IPS DF 6.9 (cell line): ENCODE measurements at regions not wholly inside any gene's neighbourhood (a gene's known extent, or its start where the extent isn't known, plus 50 kb on each side); places are given as distances from the start of the nearest gene placed in this dataset.
A peak's percentile ranks its signal among the peaks of the same experiment; 100 is the strongest.

Source experiments
- DNase-seq: peaks from one replicate; pipeline ENCODE4 v3.0.0-alpha.2; 2013; ENCODE audit warnings: low read depth, low spot score
- H3K27ac ChIP-seq: one replicate; pipeline ENCODE4 v1.5.1; 2013; ENCODE audit warnings: low read length, control low read depth
- H3K27me3 ChIP-seq: 2 replicates; pipeline ENCODE4 v1.6.1; 2013; ENCODE audit warnings: mild to moderate bottlenecking, low read length; ENCODE audit not compliant: control insufficient read depth, insufficient read depth
- H3K36me3 ChIP-seq: 2 replicates; pipeline ENCODE4 v1.6.1; 2013; ENCODE audit warnings: low read length; ENCODE audit not compliant: control insufficient read depth, insufficient read depth
- H3K4me1 ChIP-seq: 2 replicates; pipeline ENCODE4 v1.6.1; 2013; ENCODE audit warnings: low read length; ENCODE audit not compliant: control insufficient read depth, insufficient read depth
- H3K4me3 ChIP-seq: 2 replicates; pipeline ENCODE4 v1.5.1; 2013; ENCODE audit warnings: mild to moderate bottlenecking, low read length
- H3K9me3 ChIP-seq: 2 replicates; pipeline ENCODE4 v1.6.1; 2013; ENCODE audit warnings: low read length, inconsistent platforms; ENCODE audit not compliant: control insufficient read depth, insufficient read depth
- WGBS: extraction: QIAGEN DNeasy Blood & Tissue Kit; methylation state at CpG from one replicate; pipeline ENCODE4 v1.1.7; 2013; ENCODE audit warnings: mixed read lengths, missing lambda C conversion rate; ENCODE audit not compliant: insufficient read length, insufficient coverage; 5-methylcytosine and 5-hydroxymethylcytosine counted together

DNA sequence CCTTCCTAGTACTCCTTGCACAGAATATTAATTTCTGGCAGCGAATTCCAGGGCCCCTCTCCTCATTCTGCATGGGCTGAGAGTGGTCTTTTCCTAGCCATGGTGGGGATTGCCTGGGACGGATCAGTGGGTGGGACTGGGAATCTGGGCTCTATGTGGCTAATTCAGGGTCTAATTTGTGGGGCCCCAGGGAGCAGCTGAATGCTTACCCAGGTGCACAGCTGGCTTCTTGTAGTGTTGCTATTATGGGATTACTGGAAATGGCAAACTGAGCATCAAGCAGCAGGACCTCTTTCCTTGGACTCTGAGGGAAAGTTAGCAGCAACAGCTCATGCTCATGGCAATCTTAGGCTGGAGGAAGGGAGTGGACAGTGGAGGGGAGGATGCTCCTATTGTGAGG, 187.1 kb upstream of the CACNA1E start:
- DNase-seq, result no peak
- Histone ChIP-seq H3K27me3 (no peaks in the 10 kb centered on the region), H3K4me1 (no peaks in the 10 kb centered on the region), H3K9me3 (no peaks in the 10 kb centered on the region), H3K27ac (no peak overlapping the region), H3K36me3 (no peaks in the 10 kb centered on the region), H3K4me3 (no peak overlapping the region)
- WGBS, result no CpG with 5 or more reads among the region's 2 CpGs

DNA sequence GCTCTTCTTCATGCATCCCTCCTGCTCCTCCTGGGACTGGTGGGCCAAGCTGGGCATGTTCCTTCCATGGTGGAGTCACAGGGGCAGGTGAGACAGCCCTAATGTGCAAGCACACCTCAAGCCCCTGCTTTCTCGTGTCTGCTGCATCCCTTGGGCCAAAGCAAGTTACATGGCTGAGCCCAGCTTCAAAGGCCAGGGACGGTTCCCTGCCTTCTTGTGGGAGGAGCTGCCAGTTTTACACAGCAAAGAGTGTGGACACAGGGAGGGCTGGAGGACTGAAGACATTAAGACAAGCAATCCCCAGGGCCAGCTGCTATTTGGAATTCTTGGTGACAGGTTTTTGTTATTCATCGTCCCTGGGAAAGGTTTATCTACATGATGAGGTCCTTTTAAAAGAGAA, 175.2 kb upstream of the CACNA1E start:
- Histone ChIP-seq H3K36me3 (no peaks in the 10 kb centered on the region), H3K27ac (no peak overlapping the region), H3K9me3 (no peaks in the 10 kb centered on the region), H3K27me3 (no peaks in the 10 kb centered on the region), H3K4me3 (no peak overlapping the region), H3K4me1 (0 out of 2 replicates have a peak, but pooled peaks cover 2% of the 10 kb centered on the region)
- WGBS, result no CpG with 5 or more reads among the region's 3 CpGs
- no peak for DNase-seq

DNA sequence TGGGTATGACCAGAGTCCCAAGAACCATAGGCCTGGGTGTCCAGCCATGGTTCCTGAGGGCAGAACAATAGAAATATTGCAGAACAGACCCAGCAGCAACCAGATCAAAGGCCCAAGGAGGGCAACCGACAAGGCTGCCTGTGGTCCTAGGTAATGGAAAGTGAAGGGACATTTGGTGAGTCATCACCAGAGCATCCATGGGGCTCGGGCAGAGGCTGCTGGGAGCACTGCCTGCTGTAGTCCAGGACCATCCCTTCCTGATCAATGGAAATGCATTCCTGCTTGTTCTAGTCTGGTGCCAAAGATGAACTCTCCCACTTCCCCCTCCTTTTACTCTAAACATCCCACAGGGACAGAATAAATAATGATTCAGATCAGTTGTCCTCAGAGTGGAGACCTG, 172.8 kb upstream of the CACNA1E start:
- Histone ChIP-seq H3K36me3 (no peaks in the 10 kb centered on the region), H3K9me3 (no peaks in the 10 kb centered on the region), H3K27me3 (no peaks in the 10 kb centered on the region; the same call in 1 of the 2 replicates), H3K4me1 (peaks cover 4% of the 10 kb centered on the region; the same call in 1 of the 2 replicates), H3K4me3 (no peak overlapping the region), H3K27ac (no peak overlapping the region)
- WGBS, result no CpG with 5 or more reads among the region's 2 CpGs
- no peak for DNase-seq

DNA sequence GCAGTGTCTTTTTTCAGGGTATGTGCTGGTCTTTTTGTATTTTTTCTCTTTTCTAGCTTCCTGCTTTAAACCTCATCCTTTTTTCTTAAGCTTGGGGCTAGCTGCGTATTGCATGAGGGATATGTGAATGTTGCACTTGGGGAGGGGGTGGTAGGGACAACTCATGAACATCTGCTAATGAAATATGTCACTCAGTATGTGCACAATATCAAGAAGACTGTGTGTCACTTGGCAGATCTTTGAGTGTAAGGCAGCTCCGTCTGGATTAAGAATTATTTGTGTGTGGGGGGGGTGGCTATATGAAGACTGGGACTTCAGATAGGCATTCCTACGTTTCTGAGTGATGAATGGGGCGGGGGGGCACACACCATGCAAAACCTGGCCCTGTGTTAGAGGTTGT, 170.4 kb upstream of the CACNA1E start:
- Histone ChIP-seq H3K4me1 (peaks cover 3% of the 10 kb centered on the region), H3K27ac (no peak overlapping the region), H3K27me3 (peaks cover 17% of the 10 kb centered on the region), H3K4me3 (no peak overlapping the region), H3K9me3 (no peaks in the 10 kb centered on the region), H3K36me3 (no peaks in the 10 kb centered on the region)
- no peak for DNase-seq
- no CpG with 5 or more reads among the region's 4 CpGs for WGBS

DNA sequence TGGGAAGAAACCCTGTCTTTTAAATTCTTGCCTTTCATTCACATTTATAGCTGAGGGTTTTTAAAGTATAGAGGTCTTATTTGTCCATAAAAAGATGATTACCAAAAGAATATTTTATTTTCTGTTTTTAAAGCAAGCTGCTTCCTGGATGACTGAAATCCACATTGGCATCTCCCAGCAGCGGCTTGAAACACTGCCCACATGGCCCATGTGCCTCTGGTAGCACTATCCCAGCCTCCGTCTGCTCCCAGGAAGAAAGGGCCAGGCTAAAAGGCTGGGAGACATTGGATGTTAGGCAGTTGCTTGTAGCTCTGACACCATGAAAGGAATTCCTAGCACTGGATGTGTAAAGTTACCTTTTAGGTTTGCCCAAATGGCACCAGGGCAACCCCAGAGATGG, 169.9 kb upstream of the CACNA1E start:
- peaks cover 2% of the 10 kb centered on the region for H3K4me1 ChIP-seq
- no peak for DNase-seq
- H3K9me3 ChIP-seq, result no peaks in the 10 kb centered on the region
- no CpG with 5 or more reads among the region's 2 CpGs for WGBS
- peaks cover 21% of the 10 kb centered on the region for H3K27me3 ChIP-seq
- no peak overlapping the region for H3K27ac ChIP-seq
- H3K4me3 ChIP-seq, result no peak overlapping the region
- no peaks in the 10 kb centered on the region for H3K36me3 ChIP-seq

DNA sequence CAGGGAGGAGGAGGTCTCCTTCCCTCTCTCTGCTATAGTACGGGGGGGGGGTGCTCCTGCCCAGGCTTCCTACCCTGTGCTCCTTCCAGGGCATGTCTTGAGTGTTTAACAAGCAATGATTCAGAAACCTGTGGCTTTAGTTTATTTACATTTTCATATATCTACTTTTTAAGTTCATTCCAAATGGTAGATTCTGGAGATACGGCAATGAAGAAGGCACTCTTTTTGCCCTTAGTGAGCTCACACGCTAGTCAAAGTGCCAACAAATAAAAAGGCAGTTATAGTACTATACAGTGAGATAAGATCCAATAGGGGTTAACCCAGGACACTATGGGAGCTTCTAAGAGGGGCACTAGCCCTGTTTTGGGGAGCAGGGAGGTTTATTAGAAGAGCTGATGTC, 169.3 kb upstream of the CACNA1E start:
- no peak for DNase-seq
- Histone ChIP-seq H3K9me3 (no peaks in the 10 kb centered on the region), H3K4me3 (no peak overlapping the region), H3K36me3 (no peaks in the 10 kb centered on the region), H3K27me3 (peaks cover 27% of the 10 kb centered on the region), H3K27ac (no peak overlapping the region), H3K4me1 (peaks cover 2% of the 10 kb centered on the region)
- no CpG with 5 or more reads among the region's 3 CpGs for WGBS

DNA sequence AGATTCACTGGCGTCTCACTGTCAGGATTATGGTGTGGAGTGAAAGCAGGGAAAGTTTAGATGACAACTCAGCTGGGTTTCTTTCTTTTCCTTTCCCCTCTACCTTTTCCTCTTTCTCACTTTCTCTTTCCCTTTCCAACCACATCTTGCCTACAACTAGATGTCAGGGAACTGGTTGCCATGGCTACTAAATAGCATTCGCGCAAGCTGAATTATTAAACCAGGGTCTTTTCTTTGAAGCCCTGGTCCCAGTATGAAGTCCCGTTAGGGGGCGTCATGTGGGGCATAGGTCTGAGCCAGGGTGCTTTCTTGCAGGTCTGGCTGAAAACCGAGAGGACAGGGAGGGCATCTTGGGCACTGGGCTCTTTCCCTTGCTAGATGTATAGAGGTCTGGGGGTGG, 168.4 kb upstream of the CACNA1E start:
- no peak overlapping the region for H3K4me3 ChIP-seq
- peaks cover 2% of the 10 kb centered on the region for H3K4me1 ChIP-seq
- H3K27me3 ChIP-seq, result peaks cover 36% of the 10 kb centered on the region
- no peaks in the 10 kb centered on the region for H3K36me3 ChIP-seq
- H3K9me3 ChIP-seq, result no peaks in the 10 kb centered on the region
- no peak overlapping the region for H3K27ac ChIP-seq
- WGBS, result no CpG with 5 or more reads among the region's 6 CpGs
- no peak for DNase-seq

DNA sequence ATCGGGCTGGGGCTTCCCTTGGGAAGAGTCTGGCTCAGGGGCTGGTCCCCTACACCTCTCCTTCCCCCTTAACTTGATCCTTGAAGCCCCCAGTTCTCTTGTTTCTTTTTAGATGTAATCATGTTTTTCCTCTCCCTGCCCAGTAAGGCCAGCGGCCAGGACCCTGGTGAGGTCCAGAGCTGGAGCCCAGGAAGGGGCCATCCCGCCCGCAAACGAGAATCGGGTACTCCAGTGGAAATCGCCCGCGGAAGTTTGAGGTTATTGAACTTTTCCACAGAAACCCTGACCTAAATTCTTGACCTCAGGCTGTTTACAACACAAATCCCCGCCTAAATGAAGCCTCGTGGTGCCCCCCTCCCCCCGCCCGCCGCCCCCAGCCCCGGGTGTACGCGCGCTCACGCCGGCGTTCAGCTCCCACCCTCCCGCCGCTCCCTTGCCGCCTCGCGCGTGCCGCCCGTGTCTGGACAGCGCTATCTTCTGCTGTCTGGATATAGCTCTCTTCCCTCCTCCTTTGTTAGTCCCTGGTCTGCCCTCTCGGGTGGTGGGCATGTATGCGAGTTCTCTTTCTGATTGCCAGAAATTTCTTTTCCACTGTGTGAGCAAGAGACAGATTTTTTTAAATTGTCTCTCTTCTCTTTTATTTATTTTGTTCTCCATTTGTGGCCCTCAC, 165.9 kb upstream of the CACNA1E start:
- DNase-seq, result no peak
- H3K27ac ChIP-seq, result no peak overlapping the region
- H3K9me3 ChIP-seq, result no peaks in the 10 kb centered on the region
- H3K27me3 ChIP-seq, result peaks cover 39% of the 10 kb centered on the region
- H3K4me3 ChIP-seq, result peak overlapping the region; percentile 44; the same call in 1 of the 2 replicates
- WGBS, result no CpG with 5 or more reads among the region's 32 CpGs
- H3K36me3 ChIP-seq, result no peaks in the 10 kb centered on the region
- peaks cover 2% of the 10 kb centered on the region for H3K4me1 ChIP-seq

DNA sequence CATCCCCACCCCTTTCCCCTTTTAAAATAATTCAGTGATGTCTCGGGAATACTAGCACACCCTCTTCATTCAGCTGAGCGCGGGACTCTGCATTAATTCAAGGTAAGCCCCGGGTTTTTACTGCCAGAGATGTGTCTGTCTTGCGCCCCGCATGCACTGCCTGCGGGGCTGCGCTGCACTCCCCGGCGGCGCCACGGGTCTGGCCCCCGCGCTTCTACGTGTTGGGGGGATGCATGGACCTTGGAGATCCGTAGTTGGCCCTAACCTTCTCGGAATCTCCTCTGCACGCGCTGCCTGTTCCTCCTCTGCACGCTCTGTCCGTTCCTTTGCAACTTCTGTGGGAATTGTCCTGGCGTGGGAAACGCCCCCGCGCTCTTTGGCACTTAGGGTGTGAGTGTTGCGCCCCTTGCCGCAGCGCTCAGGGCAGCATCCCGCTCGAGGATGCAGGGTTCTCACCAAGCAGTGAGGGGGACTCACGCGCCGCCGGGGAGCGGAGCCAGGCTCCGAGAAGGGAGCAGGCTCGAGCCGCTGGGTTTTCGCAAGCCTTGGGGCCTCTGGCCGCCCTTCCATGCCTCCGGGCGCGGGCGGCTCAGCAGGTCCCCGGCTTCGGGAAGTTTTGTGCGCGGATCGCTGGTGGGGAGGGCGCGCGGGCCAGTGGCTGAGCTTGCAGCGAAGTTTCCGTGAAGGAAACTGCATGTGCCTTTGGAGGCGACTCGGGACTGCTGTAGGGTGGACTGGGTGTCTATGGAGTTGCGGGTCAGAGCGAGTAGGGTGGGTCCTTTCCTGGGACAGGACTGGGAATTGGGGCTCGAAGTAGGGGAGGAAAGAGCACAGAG, 165.1 kb upstream of the CACNA1E start:
- Histone ChIP-seq H3K36me3 (no peaks in the 10 kb centered on the region), H3K4me1 (peaks cover 2% of the 10 kb centered on the region), H3K27ac (no peak overlapping the region), H3K9me3 (no peaks in the 10 kb centered on the region), H3K4me3 (peak overlapping the region; percentile 44; the same call in 1 of the 2 replicates), H3K27me3 (peaks cover 39% of the 10 kb centered on the region)
- DNase-seq, result no peak
- WGBS, result no CpG with 5 or more reads among the region's 59 CpGs

DNA sequence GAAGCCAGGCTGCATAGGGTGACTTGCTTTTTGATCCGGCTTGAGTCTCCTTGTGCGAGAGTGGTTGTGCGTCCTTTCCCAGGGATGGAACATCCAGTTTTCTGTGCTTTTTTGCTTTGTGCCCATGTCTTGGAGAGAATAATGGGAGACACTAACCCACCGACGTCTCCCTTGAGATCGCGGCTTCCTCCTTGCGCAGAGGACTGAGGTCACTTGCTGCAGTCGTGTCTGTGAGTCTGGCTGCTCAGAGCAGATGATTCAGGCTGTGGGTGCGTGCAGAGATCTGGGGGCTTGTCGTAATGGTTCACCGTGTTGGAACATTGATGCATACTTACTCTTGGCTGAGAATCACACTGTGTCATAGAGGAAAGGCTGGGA, 164.5 kb upstream of the CACNA1E start:
- Histone ChIP-seq H3K4me3 (peak overlapping the region; percentile 44; the same call in 1 of the 2 replicates), H3K36me3 (no peaks in the 10 kb centered on the region), H3K4me1 (peaks cover 2% of the 10 kb centered on the region), H3K27me3 (peaks cover 39% of the 10 kb centered on the region), H3K27ac (no peak overlapping the region), H3K9me3 (no peaks in the 10 kb centered on the region)
- no peak for DNase-seq
- WGBS, result no CpG with 5 or more reads among the region's 12 CpGs
